NCI-H526 (cell line): ENCODE measurements at regions not wholly inside any gene's neighbourhood (a gene's known extent, or its start where the extent isn't known, plus 50 kb on each side); places are given as distances from the start of the nearest gene placed in this dataset.

Source experiments
- DNase-seq, 2 experiments: peaks; one replicate each; lab custom pipeline; 2025; lab: John Stamatoyannopoulos, UW

DNA sequence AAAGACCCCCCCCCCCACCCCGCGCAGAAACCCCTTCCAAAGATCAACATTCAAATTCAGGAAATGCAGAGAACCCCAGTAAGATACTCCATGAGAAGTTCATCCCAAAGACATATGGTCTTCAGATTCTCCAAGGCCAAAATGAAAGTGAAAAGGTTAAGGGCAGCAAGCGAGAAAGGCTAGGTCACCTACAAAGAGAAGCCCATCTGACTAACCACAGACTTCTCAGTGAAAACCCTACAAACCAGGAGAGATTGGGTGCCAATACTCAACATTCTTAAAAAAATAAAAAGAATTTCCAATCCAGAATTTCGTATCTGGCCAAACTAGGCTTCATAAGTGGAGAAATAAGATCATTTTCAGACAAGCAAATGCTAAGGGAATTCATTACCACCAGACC is 175.2 kb downstream of the RND3 start:
- no peak for DNase-seq

DNA sequence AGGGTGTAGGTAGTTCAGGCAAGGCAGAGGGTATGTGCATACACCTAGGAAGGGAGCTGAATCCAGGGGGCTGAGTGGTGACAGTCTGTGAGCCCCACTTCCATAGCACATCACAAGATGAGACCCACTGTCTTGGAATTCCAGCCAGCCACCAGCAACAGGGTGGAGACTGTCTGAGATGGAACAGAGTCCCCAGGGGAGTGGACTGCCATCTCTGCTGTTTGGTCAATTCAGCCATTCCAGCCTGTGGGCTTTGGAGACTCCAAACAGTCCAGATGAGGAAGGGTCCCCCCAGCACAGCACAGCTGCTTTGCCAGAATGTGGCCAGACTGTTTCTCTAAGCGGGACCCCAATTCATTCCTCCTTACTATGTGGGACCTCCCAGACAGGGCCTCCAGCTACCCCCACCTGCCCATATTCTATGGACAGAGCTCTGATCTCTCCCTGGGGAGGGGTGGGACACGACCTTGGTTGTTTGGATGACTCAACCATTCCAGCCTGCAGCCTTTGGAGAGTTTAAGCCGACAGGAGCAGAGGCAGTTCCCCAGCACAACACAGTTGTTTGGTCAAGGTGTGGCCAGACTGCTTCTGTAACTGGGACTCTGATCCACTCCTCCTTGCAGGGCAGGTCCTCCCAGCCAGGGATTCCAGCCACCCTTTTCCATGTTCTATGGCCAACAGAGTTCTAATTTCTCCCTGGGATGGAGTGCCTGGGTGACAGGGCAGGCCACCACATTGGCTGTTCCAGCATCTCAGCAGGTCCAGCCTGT is 178.0 kb downstream of the RND3 start:
- DNase-seq, result no peak

DNA sequence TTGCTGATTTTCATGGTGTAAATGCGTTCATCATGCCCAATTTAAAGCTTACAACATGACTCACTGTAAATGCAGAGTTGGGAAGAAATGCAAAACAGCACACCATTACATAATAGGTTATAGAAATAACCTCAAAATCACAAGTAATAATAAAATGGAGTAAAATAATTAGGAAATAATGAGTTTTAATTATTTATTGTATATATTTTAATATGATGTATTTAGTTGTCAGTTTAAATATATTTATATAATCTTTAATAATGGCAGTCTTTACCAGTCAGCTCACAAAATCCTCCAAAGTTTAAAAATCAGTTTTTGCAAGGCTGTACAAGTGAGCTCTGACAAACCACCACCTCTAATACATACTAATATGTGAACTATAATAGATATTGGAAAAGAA is 180.2 kb downstream of the RND3 start:
- DNase-seq, result no peak

DNA sequence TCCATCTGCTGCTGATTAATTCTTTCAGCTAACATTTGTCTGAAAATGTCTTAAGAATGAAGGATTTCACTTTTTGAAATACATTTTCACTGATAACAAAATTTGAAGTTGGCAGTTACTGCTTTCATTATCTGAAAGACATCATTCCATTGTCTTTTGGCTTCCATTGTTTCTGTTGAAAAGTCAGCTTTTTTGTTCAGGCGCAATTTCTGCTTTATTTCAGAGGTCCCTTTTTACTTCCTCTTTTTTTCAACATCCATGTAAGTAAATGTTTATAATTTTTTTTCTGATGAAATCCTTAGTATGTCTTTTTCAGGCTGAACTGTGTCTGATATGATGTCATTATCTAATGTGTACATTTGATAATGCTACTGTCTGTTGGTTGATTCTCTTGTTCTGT is 184.2 kb downstream of the RND3 start:
- no peak for DNase-seq

DNA sequence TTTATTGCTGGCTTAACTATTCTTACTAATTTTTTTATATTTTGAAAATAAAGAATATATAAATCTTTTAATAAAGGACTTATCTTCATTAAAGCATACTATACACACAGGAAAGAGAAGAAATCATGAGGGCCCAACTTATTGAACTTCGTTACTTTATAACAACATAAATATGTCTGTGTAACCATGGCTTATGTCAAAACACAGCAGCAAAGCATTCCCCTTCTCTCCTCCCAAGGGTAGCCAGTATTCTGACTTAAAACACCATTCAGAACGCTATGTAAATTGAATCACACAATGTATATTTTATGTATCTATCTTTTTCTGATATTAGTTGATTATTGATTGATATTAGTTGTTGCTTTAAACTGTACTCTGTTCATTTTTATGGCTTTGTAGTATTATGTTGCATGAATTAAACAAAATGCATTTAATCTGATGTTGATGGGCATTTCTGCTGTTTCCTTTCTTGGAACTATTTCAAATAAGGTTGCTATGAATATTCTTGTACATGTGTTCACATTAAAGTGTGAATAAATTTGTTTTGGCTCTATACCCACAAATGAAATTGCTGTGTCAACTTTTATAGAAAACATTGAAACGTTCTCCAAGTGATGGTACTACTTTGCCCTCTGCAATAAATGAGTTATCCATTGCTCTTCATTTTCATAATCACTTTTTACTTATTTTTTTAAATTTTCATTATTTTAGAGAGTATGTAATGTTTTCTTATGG is 188.7 kb downstream of the RND3 start:
- no peak for DNase-seq

DNA sequence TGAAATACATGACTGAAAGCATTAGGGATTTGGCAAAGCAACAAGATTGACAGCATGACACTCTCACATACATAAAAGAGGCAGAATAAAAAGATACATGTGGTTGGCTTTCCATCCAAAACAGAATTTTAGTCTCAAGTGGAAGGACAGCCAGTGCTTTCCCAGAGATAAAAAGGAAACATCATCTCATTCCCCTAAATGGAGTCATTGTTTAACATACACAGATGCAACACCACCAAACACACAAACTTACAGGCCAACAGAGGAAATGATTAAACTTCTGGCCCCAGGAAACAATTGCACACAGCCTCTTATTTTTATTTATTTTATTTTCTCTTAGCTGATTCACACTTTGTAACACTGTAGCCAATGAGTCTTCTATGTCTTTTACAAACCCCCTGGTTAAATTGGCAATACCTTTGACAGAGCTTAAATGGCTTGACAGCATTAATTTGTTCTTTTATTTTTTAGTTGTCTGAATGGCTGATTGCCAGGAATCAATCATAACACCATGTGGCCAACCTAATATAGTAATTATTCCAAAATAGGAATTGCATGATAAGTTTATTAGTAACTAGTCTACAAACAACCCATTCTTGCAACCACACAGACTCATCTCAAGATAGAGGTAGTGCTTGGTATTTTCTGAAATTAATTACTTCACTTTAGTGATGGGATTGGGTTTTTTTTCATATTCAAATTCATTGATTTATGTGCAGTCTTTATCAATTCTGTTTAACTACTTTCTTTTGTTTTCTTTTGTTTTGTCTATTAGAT is 190.5 kb downstream of the RND3 start:
- DNase-seq, result no peak

DNA sequence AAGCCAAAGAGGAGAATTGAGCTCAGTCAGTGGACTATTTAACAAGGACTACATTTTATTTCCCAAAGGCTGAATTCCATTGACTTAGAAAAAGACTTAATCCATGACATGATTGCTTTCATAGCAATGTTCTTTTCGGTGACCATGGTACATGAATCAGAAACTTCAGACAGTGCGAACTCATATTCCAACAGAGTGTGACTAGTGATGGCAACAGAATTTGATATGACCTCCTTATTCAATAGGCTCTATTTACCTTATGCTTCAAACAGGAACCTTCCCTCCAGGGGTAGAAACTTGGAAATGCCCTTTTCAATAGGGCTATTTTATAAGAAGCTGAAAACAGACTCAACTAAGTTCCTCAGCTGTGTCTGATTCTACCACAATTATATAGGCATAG is 191.9 kb downstream of the RND3 start:
- no peak for DNase-seq

DNA sequence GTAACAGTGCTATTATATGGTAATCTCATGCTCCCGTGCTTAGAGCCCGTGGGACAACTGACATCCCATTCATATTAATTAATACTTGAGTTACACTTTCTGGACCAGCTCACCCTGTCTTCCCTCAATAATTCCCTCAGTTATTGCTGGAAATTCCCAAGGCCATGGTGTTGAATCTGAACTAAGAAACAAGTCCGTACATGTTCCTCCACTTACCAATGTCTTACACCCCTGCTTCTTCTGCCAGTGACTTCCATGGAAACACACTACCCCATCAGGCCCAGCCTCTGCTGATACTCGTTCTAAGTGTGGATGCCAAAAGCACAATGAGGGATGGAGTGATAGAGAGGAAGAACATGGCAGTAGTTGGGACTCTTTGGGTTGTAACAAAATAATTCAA is 193.7 kb downstream of the RND3 start:
- DNase-seq, result no peak

DNA sequence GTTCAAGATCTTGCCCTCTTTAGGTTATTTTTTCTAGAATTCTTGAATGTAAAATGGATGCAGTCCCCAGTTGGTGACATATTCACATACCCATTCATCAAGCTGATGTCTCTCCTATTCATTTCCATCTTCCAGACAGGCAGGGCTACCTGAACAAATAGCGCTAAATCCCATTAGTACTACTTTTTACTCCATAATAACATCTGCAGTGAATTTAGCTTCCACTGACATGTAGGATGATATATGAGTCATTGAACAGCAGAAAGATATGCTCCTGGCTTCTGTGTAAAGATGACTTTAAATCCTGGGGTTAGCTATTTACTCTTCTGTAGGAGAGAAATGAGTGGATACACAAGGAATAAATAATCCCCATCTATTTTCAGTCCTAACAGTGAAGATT is 194.7 kb downstream of the RND3 start:
- no peak for DNase-seq

DNA sequence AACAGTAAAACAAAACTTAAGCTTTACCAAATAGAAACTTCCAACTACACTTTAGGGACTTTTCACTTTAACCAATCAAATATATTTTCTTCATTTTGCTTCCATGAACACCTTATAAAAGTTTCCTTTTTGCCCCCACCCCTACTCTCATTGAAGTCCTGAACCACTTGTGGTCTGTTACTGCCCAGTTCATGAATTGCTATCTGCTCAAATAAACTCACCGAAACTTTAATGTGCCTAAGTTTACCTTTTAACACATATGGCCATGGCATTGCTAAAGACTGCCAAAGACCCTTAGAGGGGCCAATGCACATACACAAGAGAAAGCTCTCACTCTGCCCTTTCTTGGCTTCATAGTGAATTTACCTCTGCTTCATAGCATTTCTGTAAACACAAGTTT is 195.3 kb downstream of the RND3 start:
- no peak for DNase-seq

DNA sequence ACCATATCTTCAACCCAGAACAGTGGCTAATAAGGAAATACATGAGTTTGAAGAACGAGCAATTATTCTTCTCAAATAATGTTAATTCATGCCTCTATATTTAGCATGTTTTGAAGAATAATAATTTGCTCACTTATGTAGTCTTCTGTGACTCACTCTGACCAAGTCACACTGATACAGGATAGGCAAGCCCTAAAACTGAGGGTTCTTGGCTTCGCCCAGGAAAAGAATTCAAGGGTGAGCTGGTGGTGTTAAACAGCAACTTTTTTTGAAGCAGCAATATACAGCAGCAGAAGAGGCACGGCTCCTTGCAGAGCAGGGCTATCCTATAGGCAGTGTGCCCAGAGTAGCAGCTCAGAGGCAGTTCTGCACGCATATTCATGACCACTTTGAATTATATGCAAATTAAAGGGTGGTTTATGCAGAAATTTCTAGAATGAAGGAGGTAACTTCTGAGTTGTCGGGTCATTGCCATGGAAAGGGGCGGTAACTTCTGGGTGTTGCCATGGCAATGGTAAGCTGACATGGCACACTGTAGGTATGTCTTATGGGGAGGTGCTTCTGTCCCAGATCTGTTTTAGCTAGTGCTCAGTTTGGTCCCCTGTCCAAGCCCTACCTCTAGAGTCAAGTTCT is 200.6 kb downstream of the RND3 start:
- peak; percentile 90 to 93 for DNase-seq

DNA sequence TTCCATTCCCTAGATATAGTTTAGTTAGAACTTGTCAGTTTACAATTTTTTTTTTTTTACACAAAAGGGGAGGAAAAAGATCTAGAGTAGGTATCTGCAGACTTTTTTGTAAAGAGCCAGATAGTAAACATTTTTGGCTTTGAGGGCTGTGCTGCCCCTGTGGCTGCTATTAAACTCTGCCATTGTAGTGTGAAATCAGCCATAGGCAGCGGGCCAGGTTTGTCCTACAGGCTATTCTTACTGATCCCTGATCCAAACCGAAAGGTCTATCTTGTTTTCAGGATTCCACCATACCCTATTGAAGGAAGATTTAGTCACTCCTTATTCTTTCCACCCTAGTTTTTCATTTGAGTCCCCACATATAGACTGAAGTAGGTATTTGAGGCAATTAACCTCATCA is 203.4 kb downstream of the RND3 start:
- DNase-seq, result no peak

DNA sequence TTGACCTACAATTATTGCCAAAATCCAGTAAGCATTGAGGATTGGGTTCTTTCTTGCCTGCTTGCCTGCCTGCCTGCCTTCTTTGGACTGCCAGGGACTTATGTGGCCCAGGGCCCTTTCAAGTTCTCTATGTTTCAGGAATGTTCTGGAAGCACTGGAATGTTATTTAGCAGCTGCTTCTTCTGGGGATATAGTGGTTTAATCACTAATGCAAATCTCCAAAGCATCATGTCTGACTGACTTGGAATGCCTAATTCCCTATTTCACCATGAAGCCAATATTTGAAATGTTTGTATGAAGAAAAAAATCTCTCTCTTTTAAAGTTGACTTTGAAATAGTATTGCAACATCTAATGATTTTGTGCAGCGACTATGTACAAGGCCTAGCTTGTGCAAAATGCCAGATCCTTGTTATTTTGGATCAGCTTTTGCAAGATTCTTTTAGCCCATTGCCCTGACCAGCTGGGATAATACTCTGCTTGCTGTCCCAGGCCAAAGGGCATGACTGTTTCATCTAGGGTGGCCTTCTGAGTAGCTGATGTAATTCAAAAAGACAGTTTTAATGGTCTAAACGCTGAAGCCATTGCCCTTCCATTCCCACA is 204.6 kb downstream of the RND3 start:
- DNase-seq, result no peak

DNA sequence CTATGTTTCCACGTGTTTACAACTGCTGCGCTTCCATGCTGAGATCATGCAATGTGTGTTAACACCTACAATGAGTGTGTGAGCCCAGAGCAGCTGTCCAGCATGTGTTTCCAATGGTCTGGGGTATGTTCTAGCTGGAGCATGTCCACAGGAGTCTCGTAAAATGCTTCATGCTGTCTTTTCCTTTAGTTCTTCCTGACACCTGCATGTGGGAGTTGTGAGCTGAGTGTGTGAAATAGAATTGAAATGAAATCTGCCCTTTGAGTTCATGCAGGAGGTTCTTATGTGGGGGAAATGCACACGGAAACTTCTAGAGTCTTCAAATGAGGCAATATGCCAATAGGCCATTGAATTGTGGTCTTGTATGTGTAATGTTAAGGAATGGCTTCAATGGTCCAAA is 205.1 kb downstream of the RND3 start:
- DNase-seq, result no peak

DNA sequence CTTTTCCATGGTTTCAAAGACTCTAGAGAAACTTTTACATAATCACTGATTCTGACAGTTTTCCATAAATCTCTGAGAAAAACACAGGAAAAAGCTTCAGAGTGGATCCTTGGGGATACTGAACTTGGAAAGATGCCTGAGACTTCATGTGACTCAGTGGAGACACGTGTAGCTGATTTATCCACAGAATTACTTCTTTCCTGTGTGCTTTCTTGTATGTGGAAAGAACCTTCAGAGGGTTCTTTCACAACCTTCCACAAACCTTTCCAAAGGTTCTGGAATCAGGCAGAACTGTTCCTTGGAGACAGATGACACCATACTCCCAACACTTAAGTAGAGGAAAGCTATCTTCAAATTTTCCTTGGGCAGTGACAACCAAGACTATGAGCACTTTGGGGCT is 207.2 kb downstream of the RND3 start:
- DNase-seq, result no peak

DNA sequence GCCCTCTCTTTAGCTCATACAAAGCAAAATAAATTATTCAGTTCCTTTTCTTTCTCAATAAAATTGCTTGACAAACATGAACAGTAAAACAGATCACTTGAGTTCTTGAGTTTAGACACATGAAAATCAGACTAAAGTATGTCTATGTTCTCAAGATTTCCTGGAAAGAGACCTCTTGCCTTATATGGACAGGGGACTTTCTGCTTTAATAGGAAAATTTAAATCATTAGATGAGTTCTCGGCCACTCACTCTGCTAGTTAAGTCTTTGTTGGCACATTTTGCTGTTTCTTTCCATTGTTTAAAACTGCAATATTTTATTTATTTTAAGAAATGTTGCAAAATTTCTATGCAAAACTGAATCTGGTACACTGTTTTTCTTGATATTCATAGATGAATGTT is 207.8 kb downstream of the RND3 start:
- DNase-seq, result no peak

DNA sequence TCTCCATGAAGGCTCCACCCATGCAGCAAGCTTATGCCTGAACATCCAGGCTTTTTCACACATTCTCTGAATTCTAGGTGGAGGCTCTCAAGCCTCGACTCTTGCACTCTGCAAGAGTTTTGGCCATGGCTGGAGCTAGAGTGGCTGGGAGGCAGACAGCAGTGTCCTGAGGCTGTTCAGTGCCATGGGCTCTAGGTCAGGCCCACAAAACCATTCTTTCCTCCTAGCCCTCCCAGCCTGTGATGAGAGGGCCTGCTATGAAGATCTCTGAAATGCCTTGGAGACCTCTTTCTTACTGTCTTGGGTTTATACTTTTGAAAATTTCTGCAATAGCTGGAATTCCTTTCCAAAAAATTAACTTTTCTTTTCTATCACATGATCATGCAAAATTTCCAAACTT is 210.7 kb downstream of the RND3 start:
- DNase-seq, result no peak

DNA sequence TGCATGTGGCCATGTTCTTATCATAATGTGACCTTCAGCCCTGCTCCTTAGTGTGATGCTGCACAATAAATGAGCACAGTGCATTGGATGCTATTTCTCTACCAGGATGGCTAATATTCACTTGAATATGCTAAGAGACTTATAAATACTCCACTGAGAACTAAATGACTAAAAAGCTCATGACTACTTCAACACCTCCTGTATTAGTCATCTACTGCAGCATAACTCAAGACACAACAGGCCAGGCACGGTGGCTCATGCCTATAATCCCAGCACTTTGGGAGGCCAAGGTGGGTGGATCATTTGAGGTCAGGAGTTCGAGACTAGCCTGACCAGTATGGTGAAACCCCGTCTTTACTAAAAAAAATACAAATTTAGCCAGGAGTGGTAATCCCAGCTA is 213.4 kb downstream of the RND3 start:
- no peak for DNase-seq

DNA sequence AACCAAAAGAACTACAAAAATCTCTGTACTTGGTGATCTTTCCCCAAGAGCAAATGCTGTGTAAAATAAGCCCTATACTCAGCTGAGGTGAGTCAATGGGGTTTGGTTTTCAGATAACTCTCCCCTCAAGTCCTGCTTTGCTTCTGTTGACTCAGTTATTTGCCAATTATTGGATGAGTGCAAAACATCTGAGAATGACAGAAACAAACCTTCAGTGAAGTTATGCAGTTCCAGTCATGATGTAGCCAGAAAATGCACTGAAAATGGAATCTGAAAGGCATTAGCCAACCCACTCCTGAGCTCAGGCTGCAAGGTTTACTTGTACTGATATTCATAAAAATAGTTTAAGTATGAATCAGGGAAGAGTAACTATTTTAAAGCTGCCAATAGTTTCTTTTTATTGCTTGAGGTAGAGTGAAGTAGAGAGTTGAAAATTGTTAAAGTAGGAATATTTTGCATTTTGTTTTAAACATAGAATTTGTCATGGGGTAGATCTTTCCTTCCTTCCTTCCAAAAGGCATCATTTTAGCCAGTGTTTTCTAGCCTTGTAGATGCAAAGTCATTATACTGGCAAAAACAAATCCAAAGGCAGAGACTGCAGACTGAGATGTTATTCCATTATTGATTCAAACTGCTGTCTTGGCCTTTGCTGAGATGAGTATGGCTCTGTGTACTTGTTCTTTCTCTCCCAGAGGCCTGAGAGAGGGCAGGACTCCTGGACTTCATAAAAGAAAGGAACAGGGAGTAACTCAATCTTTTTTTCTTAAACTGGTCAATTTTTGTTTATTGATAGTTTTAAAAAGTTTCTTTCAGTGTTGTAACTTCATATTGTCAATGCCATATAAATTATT is 215.3 kb downstream of the RND3 start:
- DNase-seq, result no peak

DNA sequence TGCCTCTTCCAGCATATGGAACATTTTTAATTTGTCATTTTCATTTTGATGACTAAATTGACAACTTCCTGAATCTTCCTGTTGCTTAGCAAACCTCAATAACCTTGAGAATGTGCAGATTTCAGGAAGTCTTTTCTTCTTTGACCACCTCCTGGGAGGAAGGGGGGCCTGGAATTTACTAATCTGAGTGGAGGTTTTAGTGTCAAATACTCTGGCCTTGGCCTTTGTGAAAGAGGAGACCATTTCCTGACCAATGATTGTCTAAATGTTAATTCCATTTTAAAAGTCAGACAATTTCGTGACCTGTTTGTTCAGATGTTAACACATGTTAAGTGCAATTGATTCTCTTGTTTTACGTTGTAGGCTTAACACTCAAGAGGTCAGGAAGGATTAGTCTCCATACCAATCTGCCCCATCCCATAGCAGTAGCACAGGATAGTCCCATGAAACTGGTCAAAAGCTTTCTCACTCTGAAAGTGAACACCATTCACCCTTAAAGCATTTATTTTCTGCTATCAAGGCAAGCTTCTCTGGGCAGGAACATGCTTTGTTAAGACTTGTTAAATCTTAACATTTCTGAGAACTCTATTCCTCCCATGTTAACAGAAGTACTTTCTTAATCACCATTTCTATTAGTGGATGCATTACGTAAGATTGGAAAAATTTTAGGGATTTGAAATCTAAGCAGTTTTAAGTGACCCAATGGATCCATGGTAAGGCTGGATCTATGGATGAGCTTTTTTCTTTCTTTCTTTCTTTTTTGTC is 219.6 kb downstream of the RND3 start:
- DNase-seq, result no peak
